SK-N-SH (cell line): ENCODE measurements at regions not wholly inside any gene's neighbourhood (a gene's known extent, or its start where the extent isn't known, plus 50 kb on each side); places are given as distances from the start of the nearest gene placed in this dataset.

Experiments
- CTCF ChIA-PET: fragments of 300-600, 350-600 bp; formaldehyde crosslinking; extraction: SDS; loops from one replicate; lab custom pipeline; 2021; lab: Yijun Ruan, JAX
- POLR2A ChIA-PET: fragments of 350-600 bp; sonication (Branson Sonifier 250); formaldehyde crosslinking; extraction: SDS; loops from one replicate; lab custom pipeline; 2020; ENCODE audit warnings: antibody characterized with exemption, inconsistent platforms; lab: Yijun Ruan, JAX
- DNase-seq: peaks from one replicate; pipeline ENCODE4 v3.0.0; 2012
- H2AFZ ChIP-seq: fragments of 200-600 bp; sonication (generic); 2 replicates; pipeline ENCODE4 v1.8.1; 2016; ENCODE audit warnings: antibody characterized with exemption, mild to moderate bottlenecking, low read depth
- H3F3A ChIP-seq: fragments of 200-600 bp; sonication (generic); replicated peaks from 2 replicates; pipeline ENCODE3; 2016; ENCODE audit warnings: antibody characterized with exemption, mild to moderate bottlenecking; ENCODE audit not compliant: insufficient read depth
- H3K27ac ChIP-seq, 2 experiments: fragments of 200-500 bp in 1 of 2; fragments of 200-600 bp in 1 of 2; sonication (Bioruptor generic) in 1 of 2; sonication (generic), shearing (Covaris generic) in 1 of 2; 2 replicates each; pipeline versions ENCODE4 v1.5.1 to v1.6.1; 2014 to 2016; ENCODE audit warnings: low read depth in 2 of 2, inconsistent platforms in 1 of 2, low read length in 1 of 2, mild to moderate bottlenecking in 1 of 2, mixed read lengths in 1 of 2
- H3K27me3 ChIP-seq: fragments of 200-600 bp; sonication (generic), shearing (Covaris generic); 2 replicates; pipeline ENCODE4 v1.6.1; 2016; ENCODE audit warnings: mixed run types; ENCODE audit not compliant: insufficient read depth
- H3K36me3 ChIP-seq, 2 experiments: fragments of 200-500 bp in 1 of 2; fragments of 200-600 bp in 1 of 2; sonication (Bioruptor generic) in 1 of 2; sonication (generic) in 1 of 2; replicated peaks in 1 of 2; 2 replicates each; pipeline versions ENCODE3 to v1.5.1; 2014 to 2016; ENCODE audit warnings: low read length in 1 of 2, mild to moderate bottlenecking in 1 of 2; ENCODE audit not compliant: insufficient read depth in 2 of 2, control insufficient read depth in 1 of 2
- H3K4me1 ChIP-seq, 2 experiments: fragments of 200-500 bp in 1 of 2; fragments of 200-600 bp in 1 of 2; sonication (Bioruptor generic) in 1 of 2; sonication (generic), shearing (Covaris generic) in 1 of 2; 2 replicates each; pipeline versions ENCODE4 v1.5.1 to v1.6.1; 2014 to 2016; ENCODE audit warnings: low read depth in 1 of 2, low read length in 1 of 2, mixed run types in 1 of 2; ENCODE audit not compliant: insufficient read depth in 2 of 2, control insufficient read depth in 1 of 2
- H3K4me2 ChIP-seq: fragments of 200-600 bp; sonication (generic), shearing (Covaris generic); 2 replicates; pipeline ENCODE4 v1.6.1; 2017; ENCODE audit warnings: mixed run types
- H3K4me3 ChIP-seq, 2 experiments: fragments of 200-500 bp in 1 of 2; fragments of 200-600 bp in 1 of 2; sonication (Bioruptor generic) in 1 of 2; sonication (generic), shearing (Covaris generic) in 1 of 2; 2 replicates each; pipeline versions ENCODE4 v1.5.1 to v1.8.1; 2014 to 2016; ENCODE audit warnings: low read depth in 2 of 2, inconsistent platforms in 1 of 2, low read length in 1 of 2, mild to moderate bottlenecking in 1 of 2, mixed read lengths in 1 of 2, moderate library complexity in 1 of 2
- H3K79me2 ChIP-seq: fragments of 200-600 bp; sonication (generic); 2 replicates; pipeline ENCODE4 v1.8.1; 2017; ENCODE audit warnings: mild to moderate bottlenecking; ENCODE audit not compliant: insufficient read depth
- H3K9ac ChIP-seq: fragments of 200-600 bp; sonication (generic); 2 replicates; pipeline ENCODE4 v1.6.1; 2017; ENCODE audit warnings: mixed run types
- H3K9me2 ChIP-seq: fragments of 200-600 bp; sonication (generic); 2 replicates; pipeline ENCODE4 v1.6.1; 2017; ENCODE audit warnings: mixed run types
- H3K9me3 ChIP-seq: fragments of 200-600 bp; sonication (generic); 2 replicates; pipeline ENCODE4 v1.6.1; 2017; ENCODE audit warnings: mixed run types, mild to moderate bottlenecking, moderate library complexity
- H4K20me1 ChIP-seq: fragments of 200-600 bp; sonication (generic); 2 replicates; pipeline ENCODE4 v1.6.1; 2017; ENCODE audit warnings: mild to moderate bottlenecking, mixed run types; ENCODE audit not compliant: insufficient read depth
- CHD2 ChIP-seq: fragments of 150-350 bp; IDR thresholded peaks from 2 replicates; pipeline ENCODE4 v1.6.1; 2018; ENCODE audit warnings: low read length; ENCODE audit not compliant: partially characterized antibody
- CTCF ChIP-seq: fragments of 200-600 bp; sonication (generic); IDR thresholded peaks from 2 replicates; pipeline ENCODE4 v1.6.1; 2017; ENCODE audit warnings: antibody characterized with exemption, mild to moderate bottlenecking, moderate library complexity
- ELF1 ChIP-seq: IDR thresholded peaks from 2 replicates; pipeline ENCODE4 v1.4.0; 2012
- EP300 ChIP-seq, 2 experiments: IDR thresholded peaks; 2 replicates each; pipeline versions ENCODE4 v1.4.0 to v1.6.1; 2012; ENCODE audit warnings: borderline replicate concordance in 1 of 2, low read depth in 1 of 2, low read length in 1 of 2
- FOSL2 ChIP-seq: IDR thresholded peaks from 2 replicates; pipeline ENCODE4 v1.4.0; 2012; ENCODE audit warnings: low read depth, mild to moderate bottlenecking, moderate library complexity, borderline replicate concordance
- FOXJ3 ChIP-seq: sonication (generic); formaldehyde crosslinking; IDR thresholded peaks from 2 replicates; pipeline ENCODE4 v1.5.1; 2020; ENCODE audit warnings: mild to moderate bottlenecking, missing genetic modification reagents
- FOXM1 ChIP-seq: IDR thresholded peaks from 2 replicates; pipeline ENCODE4 v1.4.0; 2012; ENCODE audit warnings: low read depth, mild to moderate bottlenecking
- GABPA ChIP-seq: IDR thresholded peaks from 2 replicates; pipeline ENCODE4 v1.4.0; 2012; ENCODE audit warnings: low read depth, mild to moderate bottlenecking
- IRF3 ChIP-seq: fragments of 150-350 bp; IDR thresholded peaks from 2 replicates; pipeline ENCODE4 v1.6.1; 2016; ENCODE audit warnings: mild to moderate bottlenecking, low read depth, low read length
- NFIC ChIP-seq: IDR thresholded peaks from 2 replicates; pipeline ENCODE4 v1.4.0; 2012; ENCODE audit warnings: borderline replicate concordance
- PBX3 ChIP-seq: IDR thresholded peaks from 2 replicates; pipeline ENCODE4; 2012
- POLR2AphosphoS5 ChIP-seq: IDR thresholded peaks from 2 replicates; pipeline ENCODE4 v1.6.1; 2012; ENCODE audit warnings: low read depth, low read length
- RCOR1 ChIP-seq: fragments of 150-350 bp; IDR thresholded peaks from 2 replicates; pipeline ENCODE4 v1.6.1; 2017; ENCODE audit warnings: antibody characterized with exemption, low read length
- REST ChIP-seq: IDR thresholded peaks from 2 replicates; pipeline ENCODE4 v1.6.1; 2012; ENCODE audit warnings: mild to moderate bottlenecking, low read depth, low read length, moderate library complexity
- RFX5 ChIP-seq: IDR thresholded peaks from 2 replicates; pipeline ENCODE4 v1.6.1; 2012; ENCODE audit warnings: mild to moderate bottlenecking, improper control_type of control experiment, low read length
- SIN3A ChIP-seq: IDR thresholded peaks from 2 replicates; pipeline ENCODE4 v1.6.1; 2012; ENCODE audit warnings: low read depth, mild to moderate bottlenecking, low read length, moderate library complexity, borderline replicate concordance
- SMC3 ChIP-seq: IDR thresholded peaks from 2 replicates; pipeline ENCODE4 v1.6.1; 2012; ENCODE audit warnings: low read depth, low read length, improper control_type of control experiment
- TCF12 ChIP-seq: IDR thresholded peaks from 2 replicates; pipeline ENCODE4 v1.4.0; 2012
- TEAD4 ChIP-seq: IDR thresholded peaks from 2 replicates; pipeline ENCODE4 v1.4.0; 2012; ENCODE audit warnings: mild to moderate bottlenecking, borderline replicate concordance; ENCODE audit not compliant: insufficient read depth
- WGBS: methylation state at CpG from one replicate; pipeline ENCODE4 v1.1.6; 2017; ENCODE audit warnings: low lambda C conversion rate; 5-methylcytosine and 5-hydroxymethylcytosine counted together

- no peaks in the 10 kb centered on the region for H3K9me3 ChIP-seq
- H3K9me2 ChIP-seq: no peaks in the 10 kb centered on the region
- ChIA-PET POLR2A (no interaction called here), CTCF (no interaction called here)
- 73% methylated on average over 4 of the region's 4 CpGs for WGBS
- no peaks in the 10 kb centered on the region for H3K4me1 ChIP-seq
- no peak overlapping the region for H2AFZ ChIP-seq
- no peak for TF ChIP-seq RCOR1
- TF ChIP-seq RFX5: no peak
- no peak for TF ChIP-seq POLR2AphosphoS5
- no peak for TF ChIP-seq TEAD4
- TF ChIP-seq REST: no peak
- no peak for TF ChIP-seq FOXM1
- no peak for TF ChIP-seq EP300 (IDR thresholded peaks at IDR 0.05; ENCODE audit: borderline replicate concordance in 1 of 2, low read depth in 1 of 2, low read length in 1 of 2)
- TF ChIP-seq ELF1: no peak
- no peak for TF ChIP-seq CHD2
- TF ChIP-seq NFIC: no peak
- TF ChIP-seq SIN3A: no peak
- no peak for TF ChIP-seq PBX3
- TF ChIP-seq TCF12: no peak
- no peak for TF ChIP-seq FOXJ3 (CRISPR knock-in tag)
- TF ChIP-seq CTCF: no peak
- no peak for TF ChIP-seq SMC3
- no peak for TF ChIP-seq GABPA
- TF ChIP-seq IRF3: no peak
- no peak for TF ChIP-seq FOSL2
- TF ChIP-seq, all 33 proteins: peak for 0
- no peaks in the 10 kb centered on the region for H3K27me3 ChIP-seq
- no peaks in the 10 kb centered on the region for H3K79me2 ChIP-seq
- no peak for DNase-seq
- H4K20me1 ChIP-seq: no peaks in the 10 kb centered on the region
- H3K4me2 ChIP-seq: no peak overlapping the region
- H3K36me3 ChIP-seq: no peaks in the 10 kb centered on the region
- H3K27ac ChIP-seq: no peak overlapping the region
- no peaks in the 10 kb centered on the region for H3F3A ChIP-seq
- no peak overlapping the region for H3K9ac ChIP-seq
- H3K4me3 ChIP-seq: no peak overlapping the region
Measured at GRCh38 chr13:104021806-104022397, 955.7 kb upstream of the SLC10A2 start.
